Trophoblast cell (in vitro differentiated cells and primary cell): ENCODE measurements at regions not wholly inside any gene's neighbourhood (a gene's known extent, or its start where the extent isn't known, plus 50 kb on each side); places are given as distances from the start of the nearest gene placed in this dataset.

Source experiments
- DNase-seq, 2 donors: peaks; one replicate each; pipeline ENCODE4 v3.0.0-alpha.2; 2016
- H2AFZ ChIP-seq: 2 replicates; pipeline ENCODE4 v1.6.1; 2013; ENCODE audit warnings: low read length, moderate library complexity, mild to moderate bottlenecking; ENCODE audit not compliant: insufficient read depth, poor library complexity
- H2AK5ac ChIP-seq: 2 replicates; pipeline ENCODE4 v1.6.1; 2013; ENCODE audit warnings: mild to moderate bottlenecking, low read length
- H2BK120ac ChIP-seq: 2 replicates; pipeline ENCODE4 v1.6.1; 2013; ENCODE audit warnings: low read length, mild to moderate bottlenecking, moderate library complexity; ENCODE audit not compliant: insufficient read depth, poor library complexity
- H2BK12ac ChIP-seq: 2 replicates; pipeline ENCODE4 v1.6.1; 2013; ENCODE audit warnings: mild to moderate bottlenecking, low read length, moderate library complexity
- H2BK5ac ChIP-seq: 2 replicates; pipeline ENCODE4 v1.6.1; 2013; ENCODE audit warnings: low read length, low read depth, moderate library complexity, mild to moderate bottlenecking; ENCODE audit not compliant: poor library complexity
- H3K14ac ChIP-seq: 2 replicates; pipeline ENCODE4 v1.6.1; 2013; ENCODE audit warnings: mild to moderate bottlenecking, low read length
- H3K18ac ChIP-seq: 2 replicates; pipeline ENCODE4 v1.6.1; 2013; ENCODE audit warnings: mild to moderate bottlenecking, low read length
- H3K23ac ChIP-seq: 2 replicates; pipeline ENCODE4 v1.6.1; 2013; ENCODE audit warnings: low read length
- H3K27ac ChIP-seq: 2 replicates; pipeline ENCODE4 v1.5.1; 2013; ENCODE audit warnings: low read depth, mild to moderate bottlenecking, inconsistent platforms, low read length, moderate library complexity
- H3K27me3 ChIP-seq: 2 replicates; pipeline ENCODE4 v1.6.1; 2013; ENCODE audit warnings: inconsistent platforms, mild to moderate bottlenecking, low read length, moderate library complexity; ENCODE audit not compliant: insufficient read depth
- H3K36me3 ChIP-seq, 2 experiments: 1 replicate in 1 of 2; 2 replicates in 1 of 2; pipeline ENCODE4 v1.6.1; 2013; ENCODE audit warnings: low read length in 2 of 2, mild to moderate bottlenecking in 2 of 2, moderate library complexity in 1 of 2; ENCODE audit not compliant: insufficient read depth in 2 of 2, control insufficient read depth in 1 of 2
- H3K4ac ChIP-seq: 2 replicates; pipeline ENCODE4 v1.6.1; 2013; ENCODE audit warnings: low read depth, mild to moderate bottlenecking, low read length, moderate library complexity
- H3K4me1 ChIP-seq, 2 experiments: 1 replicate in 1 of 2; 2 replicates in 1 of 2; pipeline ENCODE4 v1.6.1; 2013; ENCODE audit warnings: low read length in 2 of 2, mild to moderate bottlenecking in 2 of 2, moderate library complexity in 1 of 2; ENCODE audit not compliant: insufficient read depth in 2 of 2, control insufficient read depth in 1 of 2
- H3K4me2 ChIP-seq: 2 replicates; pipeline ENCODE4 v1.6.1; 2013; ENCODE audit warnings: inconsistent platforms, mild to moderate bottlenecking, low read length, moderate library complexity
- H3K4me3 ChIP-seq: 2 replicates; pipeline ENCODE4 v1.5.1; 2013; ENCODE audit warnings: mild to moderate bottlenecking, low read depth, low read length, inconsistent platforms
- H3K79me1 ChIP-seq: one replicate; pipeline ENCODE4 v1.6.1; 2013; ENCODE audit warnings: low read length
- H3K79me2 ChIP-seq: 2 replicates; pipeline ENCODE4 v1.6.1; 2013; ENCODE audit warnings: low read length, mild to moderate bottlenecking; ENCODE audit not compliant: control insufficient read depth, insufficient read depth, poor library complexity
- H3K9ac ChIP-seq: 2 replicates; pipeline ENCODE4 v1.6.1; 2013; ENCODE audit warnings: mild to moderate bottlenecking, low read length
- H3K9me3 ChIP-seq: 2 replicates; pipeline ENCODE4 v1.6.1; 2013; ENCODE audit warnings: low read depth, mild to moderate bottlenecking, control low read depth, inconsistent platforms, low read length; ENCODE audit not compliant: insufficient read depth
- H4K12ac ChIP-seq: 2 replicates; pipeline ENCODE4 v1.6.1; 2013; ENCODE audit warnings: low read depth, mild to moderate bottlenecking, low read length, moderate library complexity
- H4K8ac ChIP-seq: 2 replicates; pipeline ENCODE4 v1.6.1; 2013; ENCODE audit warnings: low read depth, mild to moderate bottlenecking, low read length, moderate library complexity
- H4K91ac ChIP-seq: one replicate; pipeline ENCODE4 v1.6.1; 2013; ENCODE audit warnings: low read depth, mild to moderate bottlenecking, low read length, moderate library complexity
- WGBS: extraction: QIAGEN DNeasy Blood & Tissue Kit; methylation state at CpG from one replicate; pipeline ENCODE4 v1.1.7; 2013; ENCODE audit warnings: missing lambda C conversion rate; ENCODE audit not compliant: insufficient read length, insufficient coverage; ENCODE audit errors: extremely low coverage; 5-methylcytosine and 5-hydroxymethylcytosine counted together

DNA sequence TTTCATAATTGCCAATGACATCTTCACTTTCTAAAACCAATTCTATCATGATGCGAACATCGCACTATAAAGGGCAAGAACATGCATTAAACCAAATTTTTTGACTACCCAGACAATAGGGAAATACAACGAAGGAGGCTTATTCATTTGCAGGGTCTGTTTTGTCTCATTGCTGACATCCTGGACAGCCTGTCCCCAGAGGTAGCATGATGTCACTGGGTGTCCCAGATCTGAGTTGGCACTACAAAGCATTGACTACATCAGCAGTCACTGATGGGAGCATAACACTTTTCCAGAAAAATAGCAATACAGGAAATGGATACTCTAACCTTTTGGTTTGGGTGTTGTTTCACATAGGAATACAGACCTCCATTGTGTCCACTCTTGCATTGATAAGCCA lies 180.3 kb downstream of the TMEM182 start:
- no peaks in the 10 kb centered on the region for H3K79me2 ChIP-seq
- no peak overlapping the region for H2BK120ac ChIP-seq
- H3K4me1 ChIP-seq, result peaks cover 0 to 2% of the 10 kb centered on the region in 2 experiments
- H3K36me3 ChIP-seq, result no peaks in the 10 kb centered on the region
- H3K79me1 ChIP-seq, result no peaks in the 10 kb centered on the region
- H3K14ac ChIP-seq, result no peak overlapping the region
- no peak for DNase-seq
- no peak overlapping the region for H4K8ac ChIP-seq
- no peak overlapping the region for H3K27ac ChIP-seq
- no peaks in the 10 kb centered on the region for H3K9me3 ChIP-seq
- no peak overlapping the region for H3K4me3 ChIP-seq
- H3K4ac ChIP-seq, result no peak overlapping the region
- no peak overlapping the region for H4K12ac ChIP-seq
- no peak overlapping the region for H4K91ac ChIP-seq
- no peak overlapping the region for H3K18ac ChIP-seq
- H3K23ac ChIP-seq, result no peak overlapping the region
- H3K4me2 ChIP-seq, result no peak overlapping the region
- no peaks in the 10 kb centered on the region for H3K27me3 ChIP-seq
- no peak overlapping the region for H3K9ac ChIP-seq
- no peak overlapping the region for H2BK12ac ChIP-seq
- WGBS, result no CpG with 5 or more reads among the region's 3 CpGs
- no peak overlapping the region for H2AK5ac ChIP-seq
- H2BK5ac ChIP-seq, result no peak overlapping the region
- H2AFZ ChIP-seq, result no peak overlapping the region

DNA sequence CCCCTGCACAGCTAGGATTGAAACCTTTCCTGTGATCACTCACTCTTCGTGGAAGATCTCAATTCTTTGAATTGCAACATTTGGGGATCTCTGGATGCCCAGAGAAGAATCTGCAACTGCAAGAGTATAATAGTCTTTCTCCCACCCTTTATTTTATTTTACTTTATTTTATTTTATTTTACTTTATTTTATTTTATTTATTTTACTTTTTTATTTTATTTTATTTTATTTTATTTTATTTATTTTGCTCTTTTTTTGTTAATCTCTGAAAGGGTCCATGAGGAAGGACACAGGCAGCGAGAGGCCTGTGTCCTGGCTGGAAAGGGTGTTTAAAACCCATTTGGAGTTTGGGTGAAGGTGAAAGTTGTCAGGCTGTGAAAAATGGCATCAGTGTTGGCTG lies 181.4 kb downstream of the TMEM182 start:
- no peak overlapping the region for H3K23ac ChIP-seq
- no peak overlapping the region for H2BK12ac ChIP-seq
- H4K8ac ChIP-seq, result no peak overlapping the region
- H3K18ac ChIP-seq, result no peak overlapping the region
- no peak overlapping the region for H4K12ac ChIP-seq
- peaks cover 0 to 2% of the 10 kb centered on the region in 2 experiments for H3K4me1 ChIP-seq
- H3K4me3 ChIP-seq, result no peak overlapping the region
- H3K9ac ChIP-seq, result no peak overlapping the region
- H2AFZ ChIP-seq, result no peak overlapping the region
- H2AK5ac ChIP-seq, result no peak overlapping the region
- no peaks in the 10 kb centered on the region for H3K36me3 ChIP-seq
- H3K27me3 ChIP-seq, result no peaks in the 10 kb centered on the region
- H3K14ac ChIP-seq, result no peak overlapping the region
- no peaks in the 10 kb centered on the region for H3K79me2 ChIP-seq
- H3K4ac ChIP-seq, result no peak overlapping the region
- no peak overlapping the region for H3K27ac ChIP-seq
- H2BK5ac ChIP-seq, result no peak overlapping the region
- no peak overlapping the region for H3K4me2 ChIP-seq
- WGBS, result no CpG with 5 or more reads among the region's 2 CpGs
- no peak overlapping the region for H4K91ac ChIP-seq
- no peak overlapping the region for H2BK120ac ChIP-seq
- no peaks in the 10 kb centered on the region for H3K9me3 ChIP-seq
- no peaks in the 10 kb centered on the region for H3K79me1 ChIP-seq
- no peak for DNase-seq

DNA sequence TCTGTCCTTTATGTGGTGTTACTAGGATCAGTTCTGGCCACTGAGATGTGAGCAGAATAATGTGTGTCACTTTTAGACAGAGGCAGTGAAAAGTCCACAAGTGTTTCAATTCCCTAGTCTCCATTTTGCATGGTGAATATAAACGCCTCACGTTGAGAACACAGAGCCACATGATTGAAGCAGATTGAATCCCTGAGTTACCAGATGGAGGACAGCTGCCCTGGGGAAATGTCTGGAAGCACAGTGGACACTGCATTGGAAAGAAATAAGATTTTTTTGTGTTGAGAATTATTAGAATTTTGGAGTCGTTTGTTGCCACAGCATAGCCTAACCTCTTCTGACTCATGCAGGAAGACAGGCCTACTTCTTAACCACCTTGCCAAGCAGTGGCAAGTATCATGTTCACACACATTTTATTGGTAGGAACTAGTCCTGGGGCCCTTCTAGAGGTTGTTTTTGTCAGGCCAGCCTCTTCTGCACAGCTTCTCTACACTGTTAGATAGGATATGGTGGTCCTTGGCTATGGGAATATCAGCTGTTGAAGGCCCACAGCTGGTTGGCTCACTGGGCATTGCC lies 188.6 kb downstream of the TMEM182 start:
- Histone ChIP-seq H3K4me1 (no peaks in the 10 kb centered on the region), H3K36me3 (no peaks in the 10 kb centered on the region), H3K4me3 (no peak overlapping the region), H3K9ac (no peak overlapping the region), H3K79me2 (no peaks in the 10 kb centered on the region), H3K27me3 (no peaks in the 10 kb centered on the region), H3K4ac (no peak overlapping the region), H3K14ac (no peak overlapping the region), H4K12ac (no peak overlapping the region), H3K27ac (no peak overlapping the region), H2AK5ac (no peak overlapping the region), H3K79me1 (no peaks in the 10 kb centered on the region), H2BK5ac (no peak overlapping the region), H2BK120ac (no peak overlapping the region), H3K18ac (no peak overlapping the region), H2AFZ (no peak overlapping the region), H3K9me3 (no peaks in the 10 kb centered on the region), H3K4me2 (no peak overlapping the region), H4K91ac (no peak overlapping the region), H4K8ac (no peak overlapping the region), H2BK12ac (no peak overlapping the region), H3K23ac (no peak overlapping the region)
- WGBS, result no CpG with 5 or more reads among the region's 3 CpGs
- no peak for DNase-seq

DNA sequence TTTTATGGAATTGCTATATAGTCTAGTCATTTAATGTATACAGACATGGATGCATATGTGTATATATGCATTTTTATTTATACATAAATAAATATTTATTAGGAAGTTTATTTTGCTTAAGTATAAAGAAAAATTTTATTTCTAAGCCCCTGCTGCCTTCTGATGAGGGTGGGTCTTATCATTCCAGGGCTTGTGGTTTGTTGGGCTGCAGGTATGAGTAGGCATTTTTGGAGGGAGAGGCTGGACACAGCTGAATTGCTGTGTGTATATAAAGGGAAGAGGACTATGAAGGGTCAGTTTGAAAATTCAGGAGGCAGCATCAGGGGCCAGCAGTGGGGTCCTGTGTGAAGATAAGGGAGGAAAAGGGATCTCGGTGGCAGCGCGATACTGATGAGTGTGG lies 189.4 kb downstream of the TMEM182 start:
- no peaks in the 10 kb centered on the region for H3K79me2 ChIP-seq
- DNase-seq, result no peak
- no peak overlapping the region for H2BK5ac ChIP-seq
- H2AFZ ChIP-seq, result no peak overlapping the region
- H3K4me3 ChIP-seq, result no peak overlapping the region
- no peak overlapping the region for H3K4ac ChIP-seq
- H3K36me3 ChIP-seq, result no peaks in the 10 kb centered on the region
- H2BK12ac ChIP-seq, result no peak overlapping the region
- no peaks in the 10 kb centered on the region for H3K27me3 ChIP-seq
- H4K12ac ChIP-seq, result no peak overlapping the region
- no peak overlapping the region for H3K27ac ChIP-seq
- H4K91ac ChIP-seq, result no peak overlapping the region
- H2AK5ac ChIP-seq, result no peak overlapping the region
- H3K9ac ChIP-seq, result no peak overlapping the region
- no peak overlapping the region for H3K23ac ChIP-seq
- no peak overlapping the region for H3K4me2 ChIP-seq
- no peak overlapping the region for H2BK120ac ChIP-seq
- H3K14ac ChIP-seq, result no peak overlapping the region
- H3K18ac ChIP-seq, result no peak overlapping the region
- H3K79me1 ChIP-seq, result no peaks in the 10 kb centered on the region
- H4K8ac ChIP-seq, result no peak overlapping the region
- H3K4me1 ChIP-seq, result no peaks in the 10 kb centered on the region
- WGBS, result no CpG with 5 or more reads among the region's 3 CpGs
- H3K9me3 ChIP-seq, result no peaks in the 10 kb centered on the region
